Tibial artery (tissue), 4 donors: ENCODE measurements at regions not wholly inside any gene's neighbourhood (a gene's known extent, or its start where the extent isn't known, plus 50 kb on each side); places are given as distances from the start of the nearest gene placed in this dataset.
A peak's percentile ranks its signal among the peaks of the same experiment; 100 is the strongest.

Experiments used
- DNase-seq, 2 donors: peaks; one replicate each; pipeline ENCODE4 v3.0.0-alpha.2; 2019
- H3K27ac ChIP-seq, 2 donors: fragments of 200-600 bp; sonication (generic) in 1 of 2; 1 replicate in 1 of 2; 2 replicates in 1 of 2; pipeline ENCODE4 v1.5.1; 2018 to 2019; ENCODE audit warnings: mild to moderate bottlenecking in 1 of 2
- H3K27me3 ChIP-seq, 2 donors: fragments of 200-600 bp; sonication (generic) in 1 of 2; one replicate each; pipeline versions ENCODE4 v1.5.1 to v1.6.0; 2016 to 2019
- H3K36me3 ChIP-seq, 3 donors: fragments of 200-600 bp; sonication (generic) in 2 of 3; one replicate each; pipeline ENCODE4 v1.5.1; 2016 to 2019; ENCODE audit warnings: mild to moderate bottlenecking in 2 of 3
- H3K4me1 ChIP-seq, 4 donors: fragments of 200-600 bp; sonication (generic) in 2 of 4; 1 replicate in 3 of 4; 2 replicates in 1 of 4; pipeline ENCODE4 v1.5.1; 2016 to 2019
- H3K4me3 ChIP-seq, 2 donors: fragments of 200-600 bp; sonication (generic) in 1 of 2; 1 replicate in 1 of 2; 2 replicates in 1 of 2; pipeline ENCODE4 v1.5.1; 2018 to 2019; ENCODE audit warnings: mild to moderate bottlenecking in 2 of 2
- H3K9me3 ChIP-seq, 3 donors: fragments of 200-600 bp; sonication (generic) in 1 of 3; one replicate each; pipeline ENCODE4 v1.5.1; 2016 to 2019
- intact Hi-C: fragments of 100-400 bp; cut with DNase I; formaldehyde crosslinking; loops from one replicate; pipeline ENCODE4 v1.15.0; 2023; ENCODE audit warnings: low total_unique reads
- TF ChIP-seq, protein P1 (sequence below), 2 experiments: fragments of 200-600 bp in 1 of 2; fragments of 450-650 bp in 1 of 2; IDR thresholded peaks; one replicate each; pipeline ENCODE4 v1.5.1; 2017 to 2019; ENCODE audit warnings: antibody characterized with exemption in 2 of 2, mild to moderate bottlenecking in 1 of 2, moderate library complexity in 1 of 2

DNA sequence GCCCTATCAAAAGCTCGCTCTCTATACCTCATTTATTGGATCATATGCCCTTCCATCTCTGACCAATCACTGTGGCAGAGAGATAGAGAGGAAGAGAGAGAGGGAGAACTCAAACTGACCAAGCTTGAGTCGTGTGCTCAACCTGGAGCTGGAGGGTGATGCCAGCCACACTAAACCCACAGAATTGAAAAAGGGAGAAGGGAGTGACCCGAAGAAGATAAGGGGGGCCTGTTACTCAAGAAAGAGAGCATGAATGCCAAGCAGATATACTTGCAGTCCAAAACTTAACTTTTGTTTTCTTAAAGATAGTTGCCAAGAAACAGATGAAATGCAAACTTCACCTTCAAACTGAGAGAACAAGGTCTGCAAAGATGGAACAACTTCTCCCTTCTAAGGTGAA, 112.7 kb downstream of the BTG1 start:
- TF ChIP-seq, protein P1, sequence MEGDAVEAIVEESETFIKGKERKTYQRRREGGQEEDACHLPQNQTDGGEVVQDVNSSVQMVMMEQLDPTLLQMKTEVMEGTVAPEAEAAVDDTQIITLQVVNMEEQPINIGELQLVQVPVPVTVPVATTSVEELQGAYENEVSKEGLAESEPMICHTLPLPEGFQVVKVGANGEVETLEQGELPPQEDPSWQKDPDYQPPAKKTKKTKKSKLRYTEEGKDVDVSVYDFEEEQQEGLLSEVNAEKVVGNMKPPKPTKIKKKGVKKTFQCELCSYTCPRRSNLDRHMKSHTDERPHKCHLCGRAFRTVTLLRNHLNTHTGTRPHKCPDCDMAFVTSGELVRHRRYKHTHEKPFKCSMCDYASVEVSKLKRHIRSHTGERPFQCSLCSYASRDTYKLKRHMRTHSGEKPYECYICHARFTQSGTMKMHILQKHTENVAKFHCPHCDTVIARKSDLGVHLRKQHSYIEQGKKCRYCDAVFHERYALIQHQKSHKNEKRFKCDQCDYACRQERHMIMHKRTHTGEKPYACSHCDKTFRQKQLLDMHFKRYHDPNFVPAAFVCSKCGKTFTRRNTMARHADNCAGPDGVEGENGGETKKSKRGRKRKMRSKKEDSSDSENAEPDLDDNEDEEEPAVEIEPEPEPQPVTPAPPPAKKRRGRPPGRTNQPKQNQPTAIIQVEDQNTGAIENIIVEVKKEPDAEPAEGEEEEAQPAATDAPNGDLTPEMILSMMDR (IDR thresholded peaks at IDR 0.05) = no peak
- Histone ChIP-seq H3K9me3 (no peaks in the 10 kb centered on the region), H3K4me3 (no peak overlapping the region), H3K27ac (peak overlapping the region; percentile 29 to 49), H3K27me3 (no peaks in the 10 kb centered on the region), H3K4me1 (peaks cover 0 to 55% (median 41%) of the 10 kb centered on the region in 4 donors), H3K36me3 (no peaks in the 10 kb centered on the region)
- intact Hi-C loops = no loop called here
- DNase-seq = no peak

DNA sequence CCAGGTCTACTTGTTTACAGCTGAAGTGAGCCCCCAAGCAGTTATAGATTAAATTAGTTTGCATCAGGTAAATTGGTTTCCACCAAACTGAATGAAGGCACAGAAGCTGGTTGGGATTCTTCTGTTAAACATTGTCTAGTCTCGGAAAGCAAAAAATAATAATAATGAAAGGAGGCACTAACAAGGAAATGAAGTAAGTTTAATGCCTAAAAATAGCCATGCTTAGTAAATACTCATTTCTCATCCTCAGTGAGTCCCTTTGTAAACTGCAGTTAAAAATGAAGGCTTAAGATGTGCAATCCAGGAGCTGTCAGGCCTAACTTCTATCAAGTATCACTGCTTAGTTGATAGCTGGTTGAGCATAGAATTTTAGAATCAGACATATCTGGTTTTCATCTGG, 113.5 kb downstream of the BTG1 start:
- intact Hi-C loops = no loop called here
- Histone ChIP-seq H3K27ac (peak overlapping the region; percentile 49 to 61), H3K9me3 (no peaks in the 10 kb centered on the region), H3K36me3 (no peaks in the 10 kb centered on the region), H3K27me3 (no peaks in the 10 kb centered on the region), H3K4me3 (no peak overlapping the region), H3K4me1 (peaks cover 0 to 63% (median 43%) of the 10 kb centered on the region in 4 donors)
- no peak for DNase-seq
- TF ChIP-seq, protein P1 (IDR thresholded peaks at IDR 0.05) = no peak

DNA sequence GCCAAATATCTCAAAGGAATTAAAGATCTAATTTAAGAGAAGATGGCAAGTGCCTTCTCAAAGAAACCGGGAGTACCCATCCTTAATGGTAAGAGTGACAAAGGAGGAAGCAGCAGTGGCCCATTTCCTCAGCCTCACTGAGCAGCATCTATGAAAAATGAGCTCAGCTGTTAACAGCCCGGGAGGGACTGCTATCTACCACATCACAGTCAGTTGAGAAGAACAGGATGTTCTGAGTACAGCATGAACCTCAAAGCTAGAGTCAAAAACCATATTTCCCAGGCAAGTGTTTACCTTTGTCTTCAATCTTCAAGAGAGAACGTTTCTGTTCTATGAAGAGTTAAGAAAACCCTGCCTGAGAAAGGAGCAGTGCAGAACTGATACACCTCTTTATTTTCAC, 115.0 kb downstream of the BTG1 start:
- Histone ChIP-seq H3K4me1 (peaks cover 0 to 70% (median 43%) of the 10 kb centered on the region in 4 donors), H3K36me3 (no peaks in the 10 kb centered on the region), H3K27ac (peak overlapping the region; percentile 55 to 61), H3K9me3 (no peaks in the 10 kb centered on the region), H3K4me3 (no peak overlapping the region), H3K27me3 (no peaks in the 10 kb centered on the region)
- intact Hi-C loops = no loop called here
- DNase-seq = peak in 1 of 2 donors; percentile 48
- TF ChIP-seq, protein P1 (IDR thresholded peaks at IDR 0.05) = no peak

DNA sequence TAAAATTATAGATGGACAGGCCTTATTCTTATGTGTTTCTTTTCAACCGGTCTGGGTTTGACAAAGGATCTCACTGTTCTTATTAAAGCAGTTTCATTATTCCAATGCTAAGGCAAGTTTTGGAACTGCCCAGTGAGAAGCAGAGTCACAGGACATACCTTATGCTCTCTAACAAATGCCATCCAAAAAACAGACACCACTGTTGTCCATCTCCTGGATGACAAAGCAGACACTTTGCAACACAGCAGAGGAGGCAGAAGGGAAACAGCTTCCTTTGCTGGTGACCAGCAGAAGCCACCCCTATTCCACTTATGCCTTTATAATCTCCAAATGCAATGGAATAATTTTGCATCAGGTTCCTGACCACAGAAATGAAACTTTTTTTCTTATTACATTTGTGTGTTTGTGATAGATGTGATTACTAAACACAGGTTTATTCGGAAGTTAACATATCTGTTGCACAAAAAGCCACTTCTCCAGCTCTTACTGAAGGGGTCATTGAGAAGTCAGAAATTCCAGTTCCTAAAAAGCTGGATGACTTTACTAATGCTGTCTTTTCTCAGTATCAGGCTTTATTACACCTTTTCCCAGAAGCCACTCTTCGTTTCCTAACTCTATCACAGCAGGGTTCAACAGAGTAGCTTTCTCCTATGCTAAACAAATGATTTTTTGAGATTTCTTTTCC, 115.6 kb downstream of the BTG1 start:
- H3K9me3 ChIP-seq = no peaks in the 10 kb centered on the region
- no peak for DNase-seq
- H3K27me3 ChIP-seq = no peaks in the 10 kb centered on the region
- no peak overlapping the region for H3K4me3 ChIP-seq
- intact Hi-C loops = no loop called here
- TF ChIP-seq, protein P1 (IDR thresholded peaks at IDR 0.05) = no peak
- no peaks in the 10 kb centered on the region for H3K36me3 ChIP-seq
- peaks cover 0 to 64% (median 39%) of the 10 kb centered on the region in 4 donors for H3K4me1 ChIP-seq
- peak overlapping the region; percentile 55 to 61 for H3K27ac ChIP-seq

- no peak overlapping the region for H3K4me3 ChIP-seq
- peaks cover 0 to 55% (median 32%) of the 10 kb centered on the region in 4 donors for H3K4me1 ChIP-seq
- TF ChIP-seq, protein P1 (IDR thresholded peaks at IDR 0.05) = no peak
- no peaks in the 10 kb centered on the region for H3K9me3 ChIP-seq
- H3K27me3 ChIP-seq = no peaks in the 10 kb centered on the region
- DNase-seq = no peak
- H3K27ac ChIP-seq = peak overlapping the region; percentile 55 to 61
- intact Hi-C loops = no loop called here
- no peaks in the 10 kb centered on the region for H3K36me3 ChIP-seq
These were observed 116.5 kb downstream of the BTG1 start for GRCh38 chr12:92029136-92029535.

DNA sequence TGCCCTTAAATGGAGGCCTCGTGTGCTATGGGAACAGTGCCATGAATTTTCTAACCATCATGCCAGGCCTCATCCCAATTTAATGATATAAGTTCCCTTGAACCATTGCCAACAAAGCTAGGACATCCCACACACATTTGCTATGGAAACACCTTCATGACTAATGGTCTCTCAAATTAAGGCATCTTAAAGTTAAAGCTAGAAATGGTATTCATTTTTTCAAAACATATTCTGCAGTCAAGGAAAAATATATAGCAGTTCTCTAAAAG, 117.3 kb downstream of the BTG1 start:
- TF ChIP-seq, protein P1 (IDR thresholded peaks at IDR 0.05) = no peak
- H3K36me3 ChIP-seq = no peaks in the 10 kb centered on the region
- H3K4me1 ChIP-seq = peaks cover 0 to 48% (median 30%) of the 10 kb centered on the region in 4 donors
- H3K27me3 ChIP-seq = no peaks in the 10 kb centered on the region
- no peak overlapping the region for H3K4me3 ChIP-seq
- no peak for DNase-seq
- no peaks in the 10 kb centered on the region for H3K9me3 ChIP-seq
- peak overlapping the region; percentile 55 to 61 for H3K27ac ChIP-seq
- intact Hi-C loops = no loop called here
